ENCODE measurements at regions not wholly inside any gene's neighbourhood (a gene's known extent, or its start where the extent isn't known, plus 50 kb on each side); places are given as distances from the start of the nearest gene placed in this dataset.

DNA sequence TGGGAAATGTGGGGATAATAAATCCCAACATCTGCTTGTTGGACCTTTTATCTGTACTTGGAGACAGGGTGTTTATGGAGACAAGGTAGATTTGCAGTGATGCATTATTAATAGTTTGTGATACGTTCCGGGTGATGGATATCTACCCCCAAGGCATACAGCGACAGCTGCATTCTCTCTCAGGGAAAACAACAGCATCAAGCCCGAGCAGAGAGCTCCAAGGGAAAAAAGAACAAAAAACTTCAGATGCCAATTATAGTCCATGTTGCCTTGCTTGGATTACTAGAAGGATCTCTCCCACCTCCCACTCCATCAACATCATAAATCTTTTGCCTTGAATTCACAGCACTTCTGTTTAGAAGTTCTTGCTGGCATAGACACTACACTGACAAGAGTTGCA lies 187.5 kb upstream of the CDH11 start:
- H3K4me3 ChIP-seq (ENCODE audit: low read depth, low read length) = no peak overlapping the region
- TF ChIP-seq, protein P1, sequence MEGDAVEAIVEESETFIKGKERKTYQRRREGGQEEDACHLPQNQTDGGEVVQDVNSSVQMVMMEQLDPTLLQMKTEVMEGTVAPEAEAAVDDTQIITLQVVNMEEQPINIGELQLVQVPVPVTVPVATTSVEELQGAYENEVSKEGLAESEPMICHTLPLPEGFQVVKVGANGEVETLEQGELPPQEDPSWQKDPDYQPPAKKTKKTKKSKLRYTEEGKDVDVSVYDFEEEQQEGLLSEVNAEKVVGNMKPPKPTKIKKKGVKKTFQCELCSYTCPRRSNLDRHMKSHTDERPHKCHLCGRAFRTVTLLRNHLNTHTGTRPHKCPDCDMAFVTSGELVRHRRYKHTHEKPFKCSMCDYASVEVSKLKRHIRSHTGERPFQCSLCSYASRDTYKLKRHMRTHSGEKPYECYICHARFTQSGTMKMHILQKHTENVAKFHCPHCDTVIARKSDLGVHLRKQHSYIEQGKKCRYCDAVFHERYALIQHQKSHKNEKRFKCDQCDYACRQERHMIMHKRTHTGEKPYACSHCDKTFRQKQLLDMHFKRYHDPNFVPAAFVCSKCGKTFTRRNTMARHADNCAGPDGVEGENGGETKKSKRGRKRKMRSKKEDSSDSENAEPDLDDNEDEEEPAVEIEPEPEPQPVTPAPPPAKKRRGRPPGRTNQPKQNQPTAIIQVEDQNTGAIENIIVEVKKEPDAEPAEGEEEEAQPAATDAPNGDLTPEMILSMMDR (conservative IDR thresholded peaks at IDR 0.05; ENCODE audit: low read depth, low read length) = no peak
- no peak for DNase-seq (ENCODE audit: low read depth)

DNA sequence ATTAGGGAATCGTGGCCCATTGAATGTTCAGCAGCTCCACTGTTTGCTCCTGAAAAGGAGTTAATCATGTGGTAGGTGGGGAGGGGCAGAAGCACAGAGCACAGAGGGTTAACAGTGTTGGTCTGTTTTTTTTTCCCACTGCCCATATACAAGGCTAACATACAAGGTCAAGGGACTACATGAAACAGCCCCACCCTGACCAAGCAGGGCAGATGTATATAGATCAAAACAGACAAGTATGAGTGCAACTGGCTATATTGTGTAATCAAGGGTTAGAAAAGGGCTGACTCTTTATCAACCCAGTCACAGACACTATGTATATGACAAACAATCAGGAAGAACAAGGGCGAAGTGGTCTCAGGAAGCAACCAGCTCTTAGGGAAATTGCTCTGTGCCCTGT lies 186.6 kb upstream of the CDH11 start:
- H3K4me3 ChIP-seq (ENCODE audit: low read depth, low read length) = no peak overlapping the region
- DNase-seq (ENCODE audit: low read depth) = no peak
- TF ChIP-seq, protein P1 (conservative IDR thresholded peaks at IDR 0.05; ENCODE audit: low read depth, low read length) = no peak

GRCh38 chr16:65307286-65307685 lies 185.4 kb upstream of the CDH11 start:
- no peak for DNase-seq (ENCODE audit: low read depth)
- H3K4me3 ChIP-seq (ENCODE audit: low read depth, low read length) = no peak overlapping the region
- TF ChIP-seq, protein P1 (conservative IDR thresholded peaks at IDR 0.05; ENCODE audit: low read depth, low read length) = no peak

- DNase-seq (ENCODE audit: low read depth) = no peak
- TF ChIP-seq, protein P1 (conservative IDR thresholded peaks at IDR 0.05; ENCODE audit: low read depth, low read length) = no peak
- H3K4me3 ChIP-seq (ENCODE audit: low read depth, low read length) = no peak overlapping the region
Measured at GRCh38 chr16:65306722-65307121, 184.9 kb upstream of the CDH11 start.

GRCh38 chr16:65306300-65306699 lies 184.4 kb upstream of the CDH11 start:
- TF ChIP-seq, protein P1 (conservative IDR thresholded peaks at IDR 0.05; ENCODE audit: low read depth, low read length) = no peak
- no peak for DNase-seq (ENCODE audit: low read depth)
- H3K4me3 ChIP-seq (ENCODE audit: low read depth, low read length) = no peak overlapping the region

DNA sequence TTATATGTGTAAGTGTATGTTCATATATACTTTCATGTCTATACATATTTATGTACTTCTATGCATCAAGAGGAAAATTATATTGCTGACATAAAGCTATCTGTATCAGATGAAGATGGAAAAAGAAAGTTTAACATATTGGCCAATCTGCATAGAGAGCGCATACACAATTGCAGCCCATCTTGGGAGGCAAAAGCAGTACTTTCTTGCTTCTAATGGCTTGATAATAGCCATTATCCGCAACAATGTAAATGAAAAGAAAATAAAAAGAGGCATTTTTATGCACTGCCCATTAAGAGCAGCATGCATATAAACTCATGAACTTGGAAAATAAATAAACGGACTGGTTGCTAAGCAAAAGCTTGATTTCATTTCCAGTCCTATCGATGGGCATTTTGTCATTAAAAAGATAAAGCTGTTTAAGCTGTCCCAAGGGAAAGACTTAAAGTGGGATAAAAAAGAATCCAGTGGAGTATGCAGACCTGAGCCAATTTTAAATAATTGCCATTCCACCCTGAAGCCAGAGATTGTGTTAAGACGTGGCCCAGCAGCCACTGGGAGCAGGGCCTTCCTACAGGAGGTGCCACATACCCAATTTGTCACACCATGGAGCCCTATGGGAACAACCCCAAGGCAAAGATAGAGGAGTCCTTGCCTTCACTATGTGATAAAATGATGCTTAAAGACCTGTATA lies 183.6 kb upstream of the CDH11 start:
- DNase-seq (ENCODE audit: low read depth) = no peak
- TF ChIP-seq, protein P1 (conservative IDR thresholded peaks at IDR 0.05; ENCODE audit: low read depth, low read length) = no peak

GRCh38 chr16:65301029-65301428 lies 179.2 kb upstream of the CDH11 start:
- TF ChIP-seq, protein P1 (conservative IDR thresholded peaks at IDR 0.05; ENCODE audit: low read depth, low read length) = no peak
- no peak for DNase-seq (ENCODE audit: low read depth)
- H3K4me3 ChIP-seq (ENCODE audit: low read depth, low read length) = no peak overlapping the region

More for the DNA sequence above, 183.6 kb upstream of the CDH11 start:
- no peak overlapping the region for H3K4me3 ChIP-seq (ENCODE audit: low read depth, low read length)

Data from choroid plexus epithelial cell (primary cell).